ENCODE measurements at regions not wholly inside any gene's neighbourhood (a gene's known extent, or its start where the extent isn't known, plus 50 kb on each side); places are given as distances from the start of the nearest gene placed in this dataset.
"Not testable (repeated sequence)": the region's sequence is repeated elsewhere in the genome, so short reads cannot be mapped to it uniquely, and the experiment has no call there.

- no peak for DNase-seq
Measured at GRCh38 chr14:22384167-22384549, 204.9 kb downstream of the DAD1 start.

- DNase-seq, result no peak
Measured at GRCh38 chr14:22383515-22384166, 205.4 kb downstream of the DAD1 start.

DNA sequence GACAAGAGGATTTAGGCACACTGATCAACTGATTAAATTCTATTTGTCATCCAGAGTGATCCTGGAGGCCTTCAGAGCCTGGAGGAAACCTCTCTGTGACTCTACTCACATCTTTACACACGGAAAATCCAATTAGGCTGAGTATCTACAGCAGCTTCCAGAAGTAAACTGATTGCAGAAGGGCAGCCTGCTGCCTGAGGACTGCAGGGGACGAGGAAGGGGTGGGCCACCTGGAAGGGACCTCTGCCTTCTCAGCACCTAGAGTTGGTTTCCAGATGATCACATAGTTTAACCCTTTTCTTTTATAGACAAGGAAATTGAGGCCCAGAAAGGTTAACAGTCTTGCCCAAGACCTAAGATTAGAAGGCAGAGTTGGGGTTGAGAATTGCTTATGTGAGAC is 206.1 kb downstream of the DAD1 start:
- no peak for DNase-seq

- DNase-seq, result no peak
Measured at GRCh38 chr14:22382395-22382794, 206.6 kb downstream of the DAD1 start.

- DNase-seq, result no peak
Measured at GRCh38 chr14:22381766-22382165, 207.3 kb downstream of the DAD1 start.

GRCh38 chr14:22381408-22381760 is 207.6 kb downstream of the DAD1 start:
- DNase-seq, result no peak

- DNase-seq, result no peak
Measured at GRCh38 chr14:22380571-22381407, 208.2 kb downstream of the DAD1 start.

DNA sequence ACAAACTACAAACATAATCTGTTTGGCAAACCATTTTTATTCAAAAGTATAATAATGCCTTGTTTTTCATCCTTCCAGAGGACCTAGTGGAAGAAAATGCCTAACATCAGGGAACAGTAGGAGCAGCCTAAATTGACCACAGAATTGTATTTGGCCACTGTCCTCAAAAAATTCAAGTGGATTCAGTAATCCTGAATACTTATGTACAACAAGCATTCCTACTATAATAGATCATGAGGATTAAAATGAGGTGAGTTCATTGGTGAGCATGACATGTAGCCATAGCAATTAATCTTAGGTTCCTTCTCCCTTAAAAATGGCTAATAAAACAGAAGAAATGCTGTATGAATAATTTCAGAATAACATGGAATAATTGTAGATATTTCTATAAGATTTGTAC is 209.3 kb downstream of the DAD1 start:
- no peak for DNase-seq

DNA sequence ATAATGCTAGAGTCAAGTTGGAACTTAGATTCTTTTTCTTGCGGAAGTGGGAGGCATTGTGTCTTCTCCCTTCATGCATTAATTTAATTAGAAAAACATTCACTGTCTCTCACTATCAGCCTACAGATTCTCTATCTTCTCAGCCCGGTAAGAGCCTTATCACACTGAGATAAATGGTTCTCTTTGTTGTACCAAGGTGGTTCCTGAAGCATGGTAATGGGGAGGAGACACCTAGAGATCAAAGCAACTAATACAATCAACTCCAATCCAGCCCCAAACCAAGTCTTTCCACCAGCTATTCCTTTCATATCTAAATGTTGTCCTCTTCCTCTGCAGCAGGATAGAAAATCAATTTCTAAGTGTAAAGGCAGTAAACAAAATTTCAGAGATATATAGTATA is 210.8 kb downstream of the DAD1 start:
- no peak for DNase-seq

- DNase-seq, result peak; percentile 28
Measured at GRCh38 chr14:22375321-22375930, 213.6 kb downstream of the DAD1 start.

GRCh38 chr14:22370084-22370847 is 218.8 kb downstream of the DAD1 start:
- DNase-seq, result no peak

DNA sequence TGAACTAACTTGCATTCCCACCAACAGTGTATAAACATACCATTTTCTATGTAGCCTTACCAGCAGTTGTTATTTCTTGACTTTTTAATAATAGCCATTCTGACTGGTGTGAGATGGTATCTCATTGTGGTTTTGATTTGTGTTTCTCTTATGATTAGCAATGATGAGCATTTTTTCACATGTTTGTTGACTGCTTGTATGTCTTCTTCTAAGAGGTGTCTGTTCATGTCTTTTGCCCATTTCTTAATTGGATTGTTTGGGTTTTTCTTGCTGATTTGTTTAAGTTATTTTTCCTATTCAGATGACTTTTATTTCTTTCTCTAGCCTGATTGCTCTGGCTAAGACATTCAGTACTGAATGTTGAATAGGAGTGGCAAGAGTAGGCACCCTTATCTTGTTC is 230.3 kb downstream of the DAD1 start:
- DNase-seq, result no peak

GRCh38 chr14:22349281-22349680 is 239.7 kb downstream of the DAD1 start:
- DNase-seq, result not testable (repeated sequence)

- no peak for DNase-seq
Measured at GRCh38 chr14:22344673-22345072, 244.4 kb downstream of the DAD1 start.

DNA sequence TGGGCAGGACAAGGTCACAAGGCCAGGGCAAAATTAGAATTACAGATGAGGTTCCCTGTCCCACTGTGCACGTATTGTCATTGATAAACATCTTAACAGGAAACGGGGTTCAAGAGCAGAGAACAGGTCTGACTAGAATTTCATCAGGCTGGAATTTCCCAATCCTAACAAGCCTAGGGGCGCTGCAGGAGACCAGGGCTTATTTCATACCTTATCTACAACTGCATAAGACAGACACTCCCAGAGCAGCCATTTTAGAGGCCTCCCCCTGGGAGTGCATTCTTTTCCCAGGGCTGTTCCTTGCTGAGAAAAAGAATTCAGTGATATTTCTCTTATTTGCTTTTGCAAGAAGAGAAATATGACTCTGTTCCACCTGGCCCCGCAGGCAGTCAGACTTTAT is 244.8 kb downstream of the DAD1 start:
- not testable (repeated sequence) for DNase-seq

DNA sequence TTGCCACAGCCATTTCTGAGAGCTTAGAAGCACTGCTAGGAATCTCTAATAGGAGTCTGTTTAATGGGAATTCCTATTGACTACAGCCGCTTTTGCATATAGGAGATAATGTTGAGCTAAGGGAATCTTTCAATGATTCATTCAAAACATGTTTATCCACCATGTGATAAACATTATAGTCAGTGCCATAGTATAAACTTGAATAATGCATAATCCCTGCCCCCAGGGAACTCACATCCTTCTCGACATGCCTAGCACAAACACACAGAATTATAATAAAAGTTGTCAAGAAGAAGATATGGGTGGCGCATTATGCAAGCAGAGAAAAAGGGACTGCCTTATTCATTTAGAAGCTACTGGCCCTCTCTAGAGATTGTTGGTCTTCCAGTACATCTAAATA is 248.0 kb downstream of the DAD1 start:
- DNase-seq, result no peak

GRCh38 chr14:22338917-22339715 is 249.9 kb downstream of the DAD1 start:
- no peak for DNase-seq

GRCh38 chr14:22338381-22338780 is 250.6 kb downstream of the DAD1 start:
- no peak for DNase-seq

GRCh38 chr14:22337938-22338337 is 251.1 kb downstream of the DAD1 start:
- no peak for DNase-seq

- DNase-seq, result no peak
Measured at GRCh38 chr14:22337521-22337920, 251.5 kb downstream of the DAD1 start.

DNA sequence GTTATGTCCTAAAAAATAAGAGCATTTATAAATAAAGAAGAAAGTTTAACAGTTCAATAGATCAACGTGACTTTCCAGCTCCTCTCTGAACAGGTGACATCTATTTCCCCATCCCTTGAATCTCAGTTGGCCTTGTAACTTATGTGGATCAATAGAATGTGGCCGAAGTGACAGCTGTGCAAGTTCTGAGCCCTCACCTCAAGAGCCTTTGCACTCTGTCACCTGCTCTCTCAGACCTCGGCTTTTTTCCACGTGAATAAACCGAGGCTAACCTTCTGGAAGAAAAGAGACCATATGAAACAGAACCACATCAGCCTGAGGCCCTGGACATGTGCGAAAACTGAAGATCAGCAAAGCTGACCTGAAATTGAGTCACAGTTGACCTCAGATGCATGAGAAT is 253.0 kb downstream of the DAD1 start:
- no peak for DNase-seq

- no peak for DNase-seq
Measured at GRCh38 chr14:22334627-22335026, 254.4 kb downstream of the DAD1 start.

- no peak for DNase-seq
Measured at GRCh38 chr14:22334275-22334577, 254.8 kb downstream of the DAD1 start.
